ENCODE measurements at regions not wholly inside any gene's neighbourhood (a gene's known extent, or its start where the extent isn't known, plus 50 kb on each side); places are given as distances from the start of the nearest gene placed in this dataset.
"Not testable (repeated sequence)": the region's sequence is repeated elsewhere in the genome, so short reads cannot be mapped to it uniquely, and the experiment has no call there.

- not testable (repeated sequence) for TF ChIP-seq ZNF274 (IDR thresholded peaks at IDR 0.05; ENCODE audit: low read depth, low read length); YY1 (IDR thresholded peaks at IDR 0.05; ENCODE audit: insufficient read depth, insufficient read length); SUZ12 (IDR thresholded peaks at IDR 0.05; ENCODE audit: extremely low read depth, insufficient read depth, insufficient read length)
Measured at GRCh38 chr2:111471791-111472530, 351.2 kb downstream of the BCL2L11 start.

Data from NT2/D1 (cell line).